ENCODE measurements at regions not wholly inside any gene's neighbourhood (a gene's known extent, or its start where the extent isn't known, plus 50 kb on each side); places are given as distances from the start of the nearest gene placed in this dataset.

GRCh38 chr12:23174917-23175316, 549.9 kb downstream of the ETNK1 start:
- Mint-ChIP-seq H3K4me3 (no peak overlapping the region), H3K27me3 (no peaks in the 10 kb centered on the region), H3K4me1 (no peaks in the 10 kb centered on the region), H3K27ac (no peak overlapping the region), H3K9me3 (peaks cover 6 to 21% of the 10 kb centered on the region in 2 donors)
- ATAC-seq (no peak), DNase-seq (no peak)

- Mint-ChIP-seq H3K27ac (no peak overlapping the region), H3K4me1 (no peaks in the 10 kb centered on the region), H3K27me3 (no peaks in the 10 kb centered on the region), H3K4me3 (no peak overlapping the region), H3K9me3 (no peaks in the 10 kb centered on the region)
- DNase-seq (no peak), ATAC-seq (no peak)
These were observed 560.4 kb downstream of the ETNK1 start for GRCh38 chr12:23185346-23185745.

GRCh38 chr12:23186950-23187349, 562.0 kb downstream of the ETNK1 start:
- no peak overlapping the region for H3K27ac Mint-ChIP-seq
- no peaks in the 10 kb centered on the region for H3K4me1 Mint-ChIP-seq
- no peak for DNase-seq
- no peak for ATAC-seq
- H3K4me3 Mint-ChIP-seq = no peak overlapping the region
- no peaks in the 10 kb centered on the region for H3K9me3 Mint-ChIP-seq
- H3K27me3 Mint-ChIP-seq = no peaks in the 10 kb centered on the region

- H3K9me3 Mint-ChIP-seq = peaks cover 8 to 9% of the 10 kb centered on the region in 2 donors
- ATAC-seq = no peak
- no peaks in the 10 kb centered on the region for H3K27me3 Mint-ChIP-seq
- no peak for DNase-seq
- H3K4me1 Mint-ChIP-seq = no peaks in the 10 kb centered on the region
- H3K27ac Mint-ChIP-seq = no peak overlapping the region
- no peak overlapping the region for H3K4me3 Mint-ChIP-seq
These were observed 568.6 kb downstream of the ETNK1 start for GRCh38 chr12:23193552-23193951.

- Mint-ChIP-seq H3K27me3 (no peaks in the 10 kb centered on the region), H3K4me3 (no peak overlapping the region), H3K27ac (no peak overlapping the region), H3K4me1 (no peaks in the 10 kb centered on the region), H3K9me3 (peaks cover 8 to 9% of the 10 kb centered on the region in 2 donors)
- DNase-seq (no peak), ATAC-seq (no peak)
These were observed 572.3 kb downstream of the ETNK1 start for GRCh38 chr12:23197266-23197665.

- no peaks in the 10 kb centered on the region for H3K9me3 Mint-ChIP-seq
- H3K27ac Mint-ChIP-seq = no peak overlapping the region
- no peaks in the 10 kb centered on the region for H3K4me1 Mint-ChIP-seq
- DNase-seq (no peak), ATAC-seq (no peak)
- H3K27me3 Mint-ChIP-seq = no peaks in the 10 kb centered on the region
- H3K4me3 Mint-ChIP-seq = no peak overlapping the region
These were observed 577.8 kb downstream of the ETNK1 start for GRCh38 chr12:23202728-23203127.

- Mint-ChIP-seq H3K4me1 (no peaks in the 10 kb centered on the region), H3K27me3 (no peaks in the 10 kb centered on the region), H3K27ac (no peak overlapping the region), H3K4me3 (no peak overlapping the region), H3K9me3 (no peaks in the 10 kb centered on the region)
- no peak for DNase-seq
- ATAC-seq = peak; percentile 49
These were observed 580.2 kb downstream of the ETNK1 start for GRCh38 chr12:23204933-23205778.

GRCh38 chr12:23209793-23210192, 584.8 kb downstream of the ETNK1 start:
- no peak overlapping the region for H3K27ac Mint-ChIP-seq
- DNase-seq (no peak), ATAC-seq (no peak)
- peaks cover 2 to 8% of the 10 kb centered on the region in 2 donors for H3K9me3 Mint-ChIP-seq
- H3K4me1 Mint-ChIP-seq = no peaks in the 10 kb centered on the region
- H3K27me3 Mint-ChIP-seq = no peaks in the 10 kb centered on the region
- H3K4me3 Mint-ChIP-seq = no peak overlapping the region

- ATAC-seq (no peak), DNase-seq (no peak)
- no peak overlapping the region for H3K4me3 Mint-ChIP-seq
These were observed 585.6 kb downstream of the ETNK1 start for GRCh38 chr12:23210573-23210972.

GRCh38 chr12:23211384-23212320, 586.7 kb downstream of the ETNK1 start:
- no peak overlapping the region for H3K27ac Mint-ChIP-seq
- H3K9me3 Mint-ChIP-seq = peaks cover 17 to 19% of the 10 kb centered on the region in 2 donors
- H3K4me1 Mint-ChIP-seq = no peaks in the 10 kb centered on the region
- H3K27me3 Mint-ChIP-seq = no peaks in the 10 kb centered on the region
- DNase-seq (no peak), ATAC-seq (no peak)
- H3K4me3 Mint-ChIP-seq = no peak overlapping the region

More at GRCh38 chr12:23210573-23210972, 585.6 kb downstream of the ETNK1 start:
- H3K27ac Mint-ChIP-seq = no peak overlapping the region
- no peaks in the 10 kb centered on the region for H3K27me3 Mint-ChIP-seq
- H3K9me3 Mint-ChIP-seq = peaks cover 9 to 16% of the 10 kb centered on the region in 2 donors
- H3K4me1 Mint-ChIP-seq = no peaks in the 10 kb centered on the region

- no peaks in the 10 kb centered on the region for H3K27me3 Mint-ChIP-seq
- H3K4me1 Mint-ChIP-seq = no peaks in the 10 kb centered on the region
- H3K4me3 Mint-ChIP-seq = no peak overlapping the region
- H3K27ac Mint-ChIP-seq = no peak overlapping the region
- ATAC-seq (no peak), DNase-seq (no peak)
- peaks cover 17 to 25% of the 10 kb centered on the region in 2 donors for H3K9me3 Mint-ChIP-seq
These were observed 592.2 kb downstream of the ETNK1 start for GRCh38 chr12:23217158-23217557.

GRCh38 chr12:23217667-23218066, 592.7 kb downstream of the ETNK1 start:
- Mint-ChIP-seq H3K4me1 (no peaks in the 10 kb centered on the region), H3K27me3 (no peaks in the 10 kb centered on the region), H3K27ac (no peak overlapping the region), H3K4me3 (no peak overlapping the region), H3K9me3 (peaks cover 17 to 25% of the 10 kb centered on the region in 2 donors)
- DNase-seq (no peak), ATAC-seq (no peak)

- no peak for ATAC-seq
- no peak overlapping the region for H3K4me3 Mint-ChIP-seq
- no peak overlapping the region for H3K27ac Mint-ChIP-seq
- H3K27me3 Mint-ChIP-seq = no peaks in the 10 kb centered on the region
- H3K9me3 Mint-ChIP-seq = peaks cover 0 to 11% of the 10 kb centered on the region in 2 donors
- H3K4me1 Mint-ChIP-seq = no peaks in the 10 kb centered on the region
- DNase-seq = no peak
These were observed 596.1 kb downstream of the ETNK1 start for GRCh38 chr12:23221066-23221465.

GRCh38 chr12:23221926-23222325, 597.0 kb downstream of the ETNK1 start:
- no peak overlapping the region for H3K4me3 Mint-ChIP-seq
- H3K27ac Mint-ChIP-seq = no peak overlapping the region
- no peaks in the 10 kb centered on the region for H3K4me1 Mint-ChIP-seq
- H3K27me3 Mint-ChIP-seq = no peaks in the 10 kb centered on the region
- peaks cover 0 to 6% of the 10 kb centered on the region in 2 donors for H3K9me3 Mint-ChIP-seq
- DNase-seq (no peak), ATAC-seq (no peak)

- no peaks in the 10 kb centered on the region for H3K27me3 Mint-ChIP-seq
- DNase-seq = no peak
- no peaks in the 10 kb centered on the region for H3K4me1 Mint-ChIP-seq
- no peak overlapping the region for H3K4me3 Mint-ChIP-seq
- no peak for ATAC-seq
- H3K27ac Mint-ChIP-seq = no peak overlapping the region
- peaks cover 0 to 6% of the 10 kb centered on the region in 2 donors for H3K9me3 Mint-ChIP-seq
These were observed 597.8 kb downstream of the ETNK1 start for GRCh38 chr12:23222801-23223200.

GRCh38 chr12:23228101-23228500, 603.1 kb downstream of the ETNK1 start:
- Mint-ChIP-seq H3K27ac (no peak overlapping the region), H3K9me3 (no peaks in the 10 kb centered on the region), H3K4me3 (no peak overlapping the region), H3K4me1 (no peaks in the 10 kb centered on the region), H3K27me3 (no peaks in the 10 kb centered on the region)
- ATAC-seq (no peak), DNase-seq (no peak)

All from stimulated activated naive CD8-positive, alpha-beta T cell treated with anti-CD3 and anti-CD28 coated beads, Interleukin-15, amount 100 ng/mL, for 72 hours (primary cell).